ENCODE measurements at regions not wholly inside any gene's neighbourhood (a gene's known extent, or its start where the extent isn't known, plus 50 kb on each side); places are given as distances from the start of the nearest gene placed in this dataset.

- no peak overlapping the region for H3K4me3 Mint-ChIP-seq
- POLR2A ChIA-PET (ENCODE audit: partially characterized antibody): no interaction called here
- no peak overlapping the region for H3K4me3 ChIP-seq (ENCODE audit: low read length in 2 of 2)
- no peaks in the 10 kb centered on the region for H3K27me3 ChIP-seq (ENCODE audit: insufficient read depth, low read length)
- intact Hi-C loops (cut with micrococcal nuclease): no loop called here
- H3K27me3 Mint-ChIP-seq: peaks cover 21 to 25% of the 10 kb centered on the region in 2 donors
- peaks cover 0 to 5% (median 0%) of the 10 kb centered on the region in 8 donors for H3K9me3 Mint-ChIP-seq
- no peak for DNase-seq
- H3K27ac ChIP-seq (ENCODE audit: low read depth, low read length): no peak overlapping the region
- H3K36me3 Mint-ChIP-seq: no peaks in the 10 kb centered on the region
- no peaks in the 10 kb centered on the region for H3K4me1 Mint-ChIP-seq
- no peak overlapping the region for H3K27ac Mint-ChIP-seq
- CTCF ChIA-PET (ENCODE audit: partially characterized antibody): no interaction called here
- H3K4me1 ChIP-seq (ENCODE audit: insufficient read depth, low read length): no peaks in the 10 kb centered on the region
- no peaks in the 10 kb centered on the region for H3K36me3 ChIP-seq (ENCODE audit: insufficient read depth, low read length)
- no peaks in the 10 kb centered on the region for H3K9me3 ChIP-seq (ENCODE audit: control insufficient read depth in 1 of 2, low read length in 2 of 2)
Measured at GRCh38 chr22:27672721-27673418, 128.7 kb downstream of the MN1 start.

- no peaks in the 10 kb centered on the region for H3K36me3 ChIP-seq (ENCODE audit: insufficient read depth, low read length)
- intact Hi-C loops (cut with micrococcal nuclease): no loop called here
- H3K27me3 ChIP-seq (ENCODE audit: insufficient read depth, low read length): no peaks in the 10 kb centered on the region
- peaks cover 18 to 25% of the 10 kb centered on the region in 2 donors for H3K27me3 Mint-ChIP-seq
- H3K36me3 Mint-ChIP-seq: no peaks in the 10 kb centered on the region
- no peak overlapping the region for H3K4me3 Mint-ChIP-seq
- ChIA-PET CTCF (ENCODE audit: partially characterized antibody) (no interaction called here), POLR2A (ENCODE audit: partially characterized antibody) (no interaction called here)
- H3K9me3 Mint-ChIP-seq: peaks cover 0 to under 1% (median 0%) of the 10 kb centered on the region in 8 donors
- no peak overlapping the region for H3K27ac ChIP-seq (ENCODE audit: low read depth, low read length)
- no peak overlapping the region for H3K27ac Mint-ChIP-seq
- no peak overlapping the region for H3K4me3 ChIP-seq (ENCODE audit: low read length in 2 of 2)
- no peaks in the 10 kb centered on the region for H3K4me1 Mint-ChIP-seq
- DNase-seq: no peak
- no peaks in the 10 kb centered on the region for H3K4me1 ChIP-seq (ENCODE audit: insufficient read depth, low read length)
- no peaks in the 10 kb centered on the region for H3K9me3 ChIP-seq (ENCODE audit: control insufficient read depth in 1 of 2, low read length in 2 of 2)
Measured at GRCh38 chr22:27673839-27674238, 127.7 kb downstream of the MN1 start.

- ChIA-PET CTCF (ENCODE audit: partially characterized antibody) (no interaction called here), POLR2A (ENCODE audit: partially characterized antibody) (no interaction called here)
- Mint-ChIP-seq H3K9me3 (no peaks in the 10 kb centered on the region), H3K4me3 (no peak overlapping the region), H3K4me1 (no peaks in the 10 kb centered on the region), H3K36me3 (no peaks in the 10 kb centered on the region), H3K27ac (no peak overlapping the region), H3K27me3 (peaks cover 15 to 21% of the 10 kb centered on the region in 2 donors)
- H3K36me3 ChIP-seq (ENCODE audit: insufficient read depth, low read length): no peaks in the 10 kb centered on the region
- no peak for DNase-seq
- H3K4me1 ChIP-seq (ENCODE audit: insufficient read depth, low read length): no peaks in the 10 kb centered on the region
- intact Hi-C loops (cut with micrococcal nuclease): no loop called here
- H3K27me3 ChIP-seq (ENCODE audit: insufficient read depth, low read length): no peaks in the 10 kb centered on the region
- H3K27ac ChIP-seq (ENCODE audit: low read depth, low read length): no peak overlapping the region
- no peaks in the 10 kb centered on the region for H3K9me3 ChIP-seq (ENCODE audit: control insufficient read depth in 1 of 2, low read length in 2 of 2)
- no peak overlapping the region for H3K4me3 ChIP-seq (ENCODE audit: low read length in 2 of 2)
Measured at GRCh38 chr22:27674261-27674923, 127.2 kb downstream of the MN1 start.

- CTCF ChIA-PET (ENCODE audit: partially characterized antibody): no interaction called here
- H3K4me3 ChIP-seq (ENCODE audit: low read length in 2 of 2): no peak overlapping the region
- no peak overlapping the region for H3K27ac ChIP-seq (ENCODE audit: low read depth, low read length)
- H3K9me3 ChIP-seq (ENCODE audit: control insufficient read depth in 1 of 2, low read length in 2 of 2): no peaks in the 10 kb centered on the region
- Mint-ChIP-seq H3K9me3 (no peaks in the 10 kb centered on the region), H3K36me3 (no peaks in the 10 kb centered on the region), H3K4me1 (no peaks in the 10 kb centered on the region), H3K27me3 (peaks cover 9 to 13% of the 10 kb centered on the region in 2 donors), H3K4me3 (no peak overlapping the region), H3K27ac (no peak overlapping the region)
- intact Hi-C loops (cut with micrococcal nuclease): no loop called here
- H3K36me3 ChIP-seq (ENCODE audit: insufficient read depth, low read length): no peaks in the 10 kb centered on the region
- no peaks in the 10 kb centered on the region for H3K4me1 ChIP-seq (ENCODE audit: insufficient read depth, low read length)
- POLR2A ChIA-PET (ENCODE audit: partially characterized antibody): no interaction called here
- DNase-seq: no peak
- no peaks in the 10 kb centered on the region for H3K27me3 ChIP-seq (ENCODE audit: insufficient read depth, low read length)
Measured at GRCh38 chr22:27676545-27677213, 124.9 kb downstream of the MN1 start.

GRCh38 chr22:27677905-27678458, 123.6 kb downstream of the MN1 start:
- H3K4me3 ChIP-seq (ENCODE audit: low read length in 2 of 2): no peak overlapping the region
- CTCF ChIA-PET (ENCODE audit: partially characterized antibody): no interaction called here
- H3K9me3 ChIP-seq (ENCODE audit: control insufficient read depth in 1 of 2, low read length in 2 of 2): no peaks in the 10 kb centered on the region
- H3K27me3 ChIP-seq (ENCODE audit: insufficient read depth, low read length): no peaks in the 10 kb centered on the region
- intact Hi-C loops (cut with micrococcal nuclease): no loop called here
- no peaks in the 10 kb centered on the region for H3K36me3 ChIP-seq (ENCODE audit: insufficient read depth, low read length)
- no peak for DNase-seq
- H3K27me3 Mint-ChIP-seq: peaks cover 9 to 13% of the 10 kb centered on the region in 2 donors
- no peak overlapping the region for H3K27ac ChIP-seq (ENCODE audit: low read depth, low read length)
- H3K4me1 Mint-ChIP-seq: no peaks in the 10 kb centered on the region
- no peaks in the 10 kb centered on the region for H3K36me3 Mint-ChIP-seq
- H3K9me3 Mint-ChIP-seq: peaks cover 0 to 1% (median 0%) of the 10 kb centered on the region in 8 donors
- POLR2A ChIA-PET (ENCODE audit: partially characterized antibody): no interaction called here
- no peak overlapping the region for H3K27ac Mint-ChIP-seq
- H3K4me1 ChIP-seq (ENCODE audit: insufficient read depth, low read length): no peaks in the 10 kb centered on the region
- no peak overlapping the region for H3K4me3 Mint-ChIP-seq

GRCh38 chr22:27679176-27679575, 122.4 kb downstream of the MN1 start:
- Histone ChIP-seq H3K4me1 (ENCODE audit: insufficient read depth, low read length) (no peaks in the 10 kb centered on the region), H3K9me3 (ENCODE audit: control insufficient read depth in 1 of 2, low read length in 2 of 2) (no peaks in the 10 kb centered on the region), H3K4me3 (ENCODE audit: low read length in 2 of 2) (no peak overlapping the region), H3K27me3 (ENCODE audit: insufficient read depth, low read length) (no peaks in the 10 kb centered on the region), H3K36me3 (ENCODE audit: insufficient read depth, low read length) (no peaks in the 10 kb centered on the region), H3K27ac (ENCODE audit: low read depth, low read length) (no peak overlapping the region)
- ChIA-PET CTCF (ENCODE audit: partially characterized antibody) (no interaction called here), POLR2A (ENCODE audit: partially characterized antibody) (no interaction called here)
- Mint-ChIP-seq H3K27me3 (peaks cover 7 to 10% of the 10 kb centered on the region in 2 donors), H3K4me3 (no peak overlapping the region), H3K4me1 (no peaks in the 10 kb centered on the region), H3K9me3 (peaks cover 0 to 1% (median 0%) of the 10 kb centered on the region in 8 donors), H3K36me3 (no peaks in the 10 kb centered on the region), H3K27ac (no peak overlapping the region)
- intact Hi-C loops (cut with micrococcal nuclease): no loop called here
- no peak for DNase-seq

- intact Hi-C loops (cut with micrococcal nuclease): no loop called here
- CTCF ChIA-PET (ENCODE audit: partially characterized antibody): no interaction called here
Measured at GRCh38 chr22:27679693-27680488, 121.7 kb downstream of the MN1 start.

More at GRCh38 chr22:27679693-27680488, 121.7 kb downstream of the MN1 start:
- Histone ChIP-seq H3K9me3 (ENCODE audit: control insufficient read depth in 1 of 2, low read length in 2 of 2) (no peaks in the 10 kb centered on the region), H3K4me1 (ENCODE audit: insufficient read depth, low read length) (no peaks in the 10 kb centered on the region), H3K27me3 (ENCODE audit: insufficient read depth, low read length) (no peaks in the 10 kb centered on the region), H3K36me3 (ENCODE audit: insufficient read depth, low read length) (no peaks in the 10 kb centered on the region), H3K27ac (ENCODE audit: low read depth, low read length) (no peak overlapping the region), H3K4me3 (ENCODE audit: low read length in 2 of 2) (no peak overlapping the region)
- peaks cover 2 to 9% of the 10 kb centered on the region in 2 donors for H3K27me3 Mint-ChIP-seq
- no peaks in the 10 kb centered on the region for H3K36me3 Mint-ChIP-seq
- H3K9me3 Mint-ChIP-seq: peaks cover 0 to 1% (median 0%) of the 10 kb centered on the region in 8 donors
- DNase-seq: no peak
- no peaks in the 10 kb centered on the region for H3K4me1 Mint-ChIP-seq
- POLR2A ChIA-PET (ENCODE audit: partially characterized antibody): no interaction called here
- H3K27ac Mint-ChIP-seq: no peak overlapping the region
- no peak overlapping the region for H3K4me3 Mint-ChIP-seq

Data from CD4-positive, alpha-beta memory T cell (primary cell).